H1 (cell line): ENCODE measurements at regions not wholly inside any gene's neighbourhood (a gene's known extent, or its start where the extent isn't known, plus 50 kb on each side); places are given as distances from the start of the nearest gene placed in this dataset.

ENCODE experiments used
- CBX5 ChIP-seq: fragments of 300-800, 300-1000 bp; sonication (generic); IDR thresholded peaks from 2 replicates; pipeline ENCODE4 v1.7.1; 2016; ENCODE audit warnings: antibody characterized with exemption, low read length, low read depth
- CBX8 ChIP-seq: fragments of 300-800, 300-1000 bp; sonication (generic); IDR thresholded peaks from 2 replicates; pipeline ENCODE4 v1.7.1; 2016; ENCODE audit warnings: low read depth, low read length, borderline replicate concordance
- CREB1 ChIP-seq: IDR thresholded peaks from 2 replicates; pipeline ENCODE4 v1.6.1; 2012; ENCODE audit warnings: inconsistent platforms
- CTBP2 ChIP-seq: IDR thresholded peaks from 2 replicates; pipeline ENCODE4 v1.7.0; 2011; ENCODE audit warnings: borderline replicate concordance, mild to moderate bottlenecking, moderate library complexity, mixed read lengths, low read length; ENCODE audit not compliant: insufficient read depth, insufficient read length
- HDAC2 ChIP-seq, 2 experiments: fragments of 300-600 bp in 1 of 2; sonication (generic) in 1 of 2; IDR thresholded peaks; 2 replicates each; pipeline ENCODE4 v1.6.1; 2011 to 2012; ENCODE audit warnings: low read depth in 2 of 2, low read length in 2 of 2, mild to moderate bottlenecking in 2 of 2, moderate library complexity in 2 of 2, borderline replicate concordance in 1 of 2, inconsistent platforms in 1 of 2
- MAFK ChIP-seq: IDR thresholded peaks from 2 replicates; pipeline ENCODE4 v1.6.1; 2012; ENCODE audit warnings: low read depth, mild to moderate bottlenecking, improper control_type of control experiment, low read length
- NANOG ChIP-seq: IDR thresholded peaks from 2 replicates; pipeline ENCODE4 v1.6.1; 2011; ENCODE audit warnings: low read length, low read depth, mild to moderate bottlenecking, inconsistent platforms; ENCODE audit not compliant: insufficient read depth, poor library complexity, severe bottlenecking
- POLR2AphosphoS5 ChIP-seq: IDR thresholded peaks from 2 replicates; pipeline ENCODE4 v1.6.1; 2011; ENCODE audit warnings: low read depth, low read length
- RFX5 ChIP-seq: IDR thresholded peaks from 2 replicates; pipeline ENCODE4 v1.6.1; 2011; ENCODE audit warnings: low read depth, low read length, improper control_type of control experiment, borderline replicate concordance
- TAF1 ChIP-seq: IDR thresholded peaks from 2 replicates; pipeline ENCODE4 v1.6.1; 2011; ENCODE audit warnings: mild to moderate bottlenecking, low read depth, low read length
- YY1 ChIP-seq: IDR thresholded peaks from 2 replicates; pipeline ENCODE4 v1.6.1; 2011; ENCODE audit warnings: low read depth, mild to moderate bottlenecking, low read length
- ZNF274 ChIP-seq: IDR thresholded peaks from 2 replicates; pipeline ENCODE4 v1.7.0; 2012; ENCODE audit warnings: low read length, borderline replicate concordance; ENCODE audit errors: extremely low read depth
- TF ChIP-seq, protein P1 (sequence below): fragments of 300-600 bp; sonication (generic); IDR thresholded peaks from 2 replicates; pipeline ENCODE4 v1.7.1; 2012; ENCODE audit warnings: low read length, moderate library complexity, mild to moderate bottlenecking, inconsistent platforms; ENCODE audit not compliant: insufficient replicate concordance

DNA sequence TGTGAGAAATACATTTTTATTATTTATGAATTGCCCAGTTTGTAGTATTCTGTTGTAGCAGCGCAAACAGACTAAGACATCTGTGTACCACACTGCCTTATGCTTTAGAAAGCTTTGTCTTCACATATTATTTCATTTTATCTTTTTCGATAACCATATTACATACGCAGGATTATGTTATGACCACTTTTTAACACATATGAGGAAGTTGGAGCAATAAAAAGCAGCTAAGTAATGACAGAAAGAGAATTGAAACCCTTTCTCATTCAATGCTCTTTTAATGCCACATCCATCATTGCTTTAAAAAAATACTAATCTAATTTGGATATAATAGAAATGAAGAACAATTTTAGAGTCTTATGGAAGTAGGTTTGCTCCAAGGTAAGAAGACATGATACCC is 99.7 kb downstream of the CT47B1 start (continued):
- TF ChIP-seq, protein P1, sequence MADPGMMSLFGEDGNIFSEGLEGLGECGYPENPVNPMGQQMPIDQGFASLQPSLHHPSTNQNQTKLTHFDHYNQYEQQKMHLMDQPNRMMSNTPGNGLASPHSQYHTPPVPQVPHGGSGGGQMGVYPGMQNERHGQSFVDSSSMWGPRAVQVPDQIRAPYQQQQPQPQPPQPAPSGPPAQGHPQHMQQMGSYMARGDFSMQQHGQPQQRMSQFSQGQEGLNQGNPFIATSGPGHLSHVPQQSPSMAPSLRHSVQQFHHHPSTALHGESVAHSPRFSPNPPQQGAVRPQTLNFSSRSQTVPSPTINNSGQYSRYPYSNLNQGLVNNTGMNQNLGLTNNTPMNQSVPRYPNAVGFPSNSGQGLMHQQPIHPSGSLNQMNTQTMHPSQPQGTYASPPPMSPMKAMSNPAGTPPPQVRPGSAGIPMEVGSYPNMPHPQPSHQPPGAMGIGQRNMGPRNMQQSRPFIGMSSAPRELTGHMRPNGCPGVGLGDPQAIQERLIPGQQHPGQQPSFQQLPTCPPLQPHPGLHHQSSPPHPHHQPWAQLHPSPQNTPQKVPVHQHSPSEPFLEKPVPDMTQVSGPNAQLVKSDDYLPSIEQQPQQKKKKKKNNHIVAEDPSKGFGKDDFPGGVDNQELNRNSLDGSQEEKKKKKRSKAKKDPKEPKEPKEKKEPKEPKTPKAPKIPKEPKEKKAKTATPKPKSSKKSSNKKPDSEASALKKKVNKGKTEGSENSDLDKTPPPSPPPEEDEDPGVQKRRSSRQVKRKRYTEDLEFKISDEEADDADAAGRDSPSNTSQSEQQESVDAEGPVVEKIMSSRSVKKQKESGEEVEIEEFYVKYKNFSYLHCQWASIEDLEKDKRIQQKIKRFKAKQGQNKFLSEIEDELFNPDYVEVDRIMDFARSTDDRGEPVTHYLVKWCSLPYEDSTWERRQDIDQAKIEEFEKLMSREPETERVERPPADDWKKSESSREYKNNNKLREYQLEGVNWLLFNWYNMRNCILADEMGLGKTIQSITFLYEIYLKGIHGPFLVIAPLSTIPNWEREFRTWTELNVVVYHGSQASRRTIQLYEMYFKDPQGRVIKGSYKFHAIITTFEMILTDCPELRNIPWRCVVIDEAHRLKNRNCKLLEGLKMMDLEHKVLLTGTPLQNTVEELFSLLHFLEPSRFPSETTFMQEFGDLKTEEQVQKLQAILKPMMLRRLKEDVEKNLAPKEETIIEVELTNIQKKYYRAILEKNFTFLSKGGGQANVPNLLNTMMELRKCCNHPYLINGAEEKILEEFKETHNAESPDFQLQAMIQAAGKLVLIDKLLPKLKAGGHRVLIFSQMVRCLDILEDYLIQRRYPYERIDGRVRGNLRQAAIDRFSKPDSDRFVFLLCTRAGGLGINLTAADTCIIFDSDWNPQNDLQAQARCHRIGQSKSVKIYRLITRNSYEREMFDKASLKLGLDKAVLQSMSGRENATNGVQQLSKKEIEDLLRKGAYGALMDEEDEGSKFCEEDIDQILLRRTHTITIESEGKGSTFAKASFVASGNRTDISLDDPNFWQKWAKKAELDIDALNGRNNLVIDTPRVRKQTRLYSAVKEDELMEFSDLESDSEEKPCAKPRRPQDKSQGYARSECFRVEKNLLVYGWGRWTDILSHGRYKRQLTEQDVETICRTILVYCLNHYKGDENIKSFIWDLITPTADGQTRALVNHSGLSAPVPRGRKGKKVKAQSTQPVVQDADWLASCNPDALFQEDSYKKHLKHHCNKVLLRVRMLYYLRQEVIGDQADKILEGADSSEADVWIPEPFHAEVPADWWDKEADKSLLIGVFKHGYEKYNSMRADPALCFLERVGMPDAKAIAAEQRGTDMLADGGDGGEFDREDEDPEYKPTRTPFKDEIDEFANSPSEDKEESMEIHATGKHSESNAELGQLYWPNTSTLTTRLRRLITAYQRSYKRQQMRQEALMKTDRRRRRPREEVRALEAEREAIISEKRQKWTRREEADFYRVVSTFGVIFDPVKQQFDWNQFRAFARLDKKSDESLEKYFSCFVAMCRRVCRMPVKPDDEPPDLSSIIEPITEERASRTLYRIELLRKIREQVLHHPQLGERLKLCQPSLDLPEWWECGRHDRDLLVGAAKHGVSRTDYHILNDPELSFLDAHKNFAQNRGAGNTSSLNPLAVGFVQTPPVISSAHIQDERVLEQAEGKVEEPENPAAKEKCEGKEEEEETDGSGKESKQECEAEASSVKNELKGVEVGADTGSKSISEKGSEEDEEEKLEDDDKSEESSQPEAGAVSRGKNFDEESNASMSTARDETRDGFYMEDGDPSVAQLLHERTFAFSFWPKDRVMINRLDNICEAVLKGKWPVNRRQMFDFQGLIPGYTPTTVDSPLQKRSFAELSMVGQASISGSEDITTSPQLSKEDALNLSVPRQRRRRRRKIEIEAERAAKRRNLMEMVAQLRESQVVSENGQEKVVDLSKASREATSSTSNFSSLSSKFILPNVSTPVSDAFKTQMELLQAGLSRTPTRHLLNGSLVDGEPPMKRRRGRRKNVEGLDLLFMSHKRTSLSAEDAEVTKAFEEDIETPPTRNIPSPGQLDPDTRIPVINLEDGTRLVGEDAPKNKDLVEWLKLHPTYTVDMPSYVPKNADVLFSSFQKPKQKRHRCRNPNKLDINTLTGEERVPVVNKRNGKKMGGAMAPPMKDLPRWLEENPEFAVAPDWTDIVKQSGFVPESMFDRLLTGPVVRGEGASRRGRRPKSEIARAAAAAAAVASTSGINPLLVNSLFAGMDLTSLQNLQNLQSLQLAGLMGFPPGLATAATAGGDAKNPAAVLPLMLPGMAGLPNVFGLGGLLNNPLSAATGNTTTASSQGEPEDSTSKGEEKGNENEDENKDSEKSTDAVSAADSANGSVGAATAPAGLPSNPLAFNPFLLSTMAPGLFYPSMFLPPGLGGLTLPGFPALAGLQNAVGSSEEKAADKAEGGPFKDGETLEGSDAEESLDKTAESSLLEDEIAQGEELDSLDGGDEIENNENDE = no peak
- TF ChIP-seq HDAC2 (IDR thresholded peaks at IDR 0.05; ENCODE audit: borderline replicate concordance in 1 of 2, low read depth in 2 of 2, low read length in 2 of 2) (no peak), CTBP2 (no peak), NANOG (no peak), TAF1 (no peak), ZNF274 (no peak), YY1 (no peak), RFX5 (no peak), MAFK (no peak), CREB1 (no peak), CBX8 (no peak), CBX5 (no peak), POLR2AphosphoS5 (no peak)
